Endothelial cell of umbilical vein (primary cell): ENCODE measurements at regions not wholly inside any gene's neighbourhood (a gene's known extent, or its start where the extent isn't known, plus 50 kb on each side); places are given as distances from the start of the nearest gene placed in this dataset.

Source experiments
- BruUV-seq: library from RNA; stranded (reverse); fragments of 400-500 nt; replicated peaks from 2 replicates; lab custom pipeline; 2021; lab: Mats Ljungman, UMichigan
- CTCF ChIA-PET: fragments of 300-600, 350-600 bp; sonication (Branson Sonifier 250); formaldehyde crosslinking; loops from one replicate; lab custom pipeline; 2021; ENCODE audit warnings: antibody characterized with exemption, inconsistent platforms; lab: Charles Lee
- POLR2A ChIA-PET: fragments of 300-600, 350-600 bp; sonication (Branson Sonifier 250); formaldehyde crosslinking; loops from one replicate; lab custom pipeline; 2021; ENCODE audit warnings: antibody characterized with exemption, inconsistent platforms; lab: Charles Lee
- DNase-seq: peaks from one replicate; pipeline ENCODE4 v3.0.0-alpha.2; 2011; ENCODE audit warnings: low read depth, low spot score
- FAIRE-seq: peaks from 2 replicates; lab custom pipeline; 2011; peaks lifted over from hg19 to GRCh38; lab: Jason Lieb, UNC
- H2AFZ ChIP-seq: 2 replicates; pipeline ENCODE4 v1.6.0; 2012; ENCODE audit warnings: low read depth, low read length, control low read depth, inconsistent platforms
- H3K27ac ChIP-seq: 2 replicates; pipeline ENCODE4 v1.5.1; 2011; ENCODE audit warnings: low read depth, mild to moderate bottlenecking, control low read depth, low read length, moderate library complexity; ENCODE audit not compliant: insufficient read depth
- H3K27me3 ChIP-seq, 2 experiments: 2 replicates each; pipeline versions ENCODE4 v1.6.0 to v1.6.1; 2011; ENCODE audit warnings: low read length in 2 of 2, mixed read lengths in 1 of 2; ENCODE audit not compliant: control insufficient read depth in 2 of 2, insufficient read depth in 2 of 2
- H3K36me3 ChIP-seq, 2 experiments: 2 replicates in 1 of 2; 3 replicates in 1 of 2; pipeline ENCODE4 v1.5.1; 2011; ENCODE audit warnings: low read length in 2 of 2, mild to moderate bottlenecking in 1 of 2, moderate library complexity in 1 of 2; ENCODE audit not compliant: control insufficient read depth in 2 of 2, insufficient read depth in 2 of 2; ENCODE audit errors: extremely low read depth in 1 of 2
- H3K4me1 ChIP-seq: 3 replicates; pipeline ENCODE4 v1.5.1; 2011; ENCODE audit warnings: mild to moderate bottlenecking, low read length; ENCODE audit not compliant: control insufficient read depth, insufficient read depth; ENCODE audit errors: extremely low read depth
- H3K4me2 ChIP-seq: 2 replicates; pipeline ENCODE4 v1.6.1; 2011; ENCODE audit warnings: low read length, control low read depth, mixed read lengths; ENCODE audit not compliant: insufficient read depth
- H3K4me3 ChIP-seq, 3 experiments: fragments of 200-600 bp in 1 of 3; sonication (generic), shearing (Covaris generic) in 1 of 3; replicated peaks in 1 of 3; 2 replicates each; pipeline ENCODE4 v1.5.1; 2011 to 2016; ENCODE audit warnings: control low read depth in 3 of 3, low read length in 3 of 3, mild to moderate bottlenecking in 2 of 3, inconsistent platforms in 1 of 3, low read depth in 1 of 3, moderate library complexity in 1 of 3; ENCODE audit not compliant: insufficient read depth in 1 of 3
- H3K79me2 ChIP-seq: 2 replicates; pipeline ENCODE4 v1.6.0; 2012; ENCODE audit warnings: low read length, inconsistent platforms; ENCODE audit not compliant: control insufficient read depth, insufficient read depth
- H3K9ac ChIP-seq: replicated peaks from 2 replicates; pipeline ENCODE3; 2011; ENCODE audit warnings: low read length, control low read depth; ENCODE audit not compliant: insufficient read depth; ENCODE audit errors: extremely low read depth
- H3K9me1 ChIP-seq: replicated peaks from 3 replicates; pipeline ENCODE4 v1.6.0; 2011; ENCODE audit warnings: mild to moderate bottlenecking, low read length; ENCODE audit not compliant: control insufficient read depth, insufficient read depth; ENCODE audit errors: extremely low read depth
- H3K9me3 ChIP-seq: replicated peaks from 2 replicates; pipeline ENCODE4 v1.5.1; 2012; ENCODE audit warnings: low read length, inconsistent platforms; ENCODE audit not compliant: control insufficient read depth, insufficient read depth
- H4K20me1 ChIP-seq: replicated peaks from 2 replicates; pipeline ENCODE3; 2011; ENCODE audit warnings: mild to moderate bottlenecking, low read length; ENCODE audit not compliant: control insufficient read depth, insufficient read depth; ENCODE audit errors: extremely low read depth
- EZH2 ChIP-seq: IDR thresholded peaks from 2 replicates; pipeline ENCODE4 v1.6.1; 2012; ENCODE audit warnings: borderline replicate concordance, low read depth, mild to moderate bottlenecking, moderate library complexity, low read length, inconsistent platforms; ENCODE audit not compliant: severe bottlenecking
- FOS ChIP-seq: IDR thresholded peaks from 2 replicates; pipeline ENCODE4 v1.6.1; 2011; ENCODE audit warnings: mild to moderate bottlenecking, low read length, moderate library complexity, borderline replicate concordance; ENCODE audit not compliant: insufficient read depth
- GATA2 ChIP-seq: IDR thresholded peaks from 2 replicates; pipeline ENCODE4 v1.7.0; 2011; ENCODE audit warnings: low read depth, mild to moderate bottlenecking, moderate library complexity, mixed read lengths, low read length; ENCODE audit not compliant: insufficient read length, insufficient read depth
- JUN ChIP-seq: IDR thresholded peaks from 2 replicates; pipeline ENCODE4 v1.6.1; 2011; ENCODE audit warnings: borderline replicate concordance, low read depth; ENCODE audit not compliant: insufficient read length, insufficient read depth
- MYC ChIP-seq: IDR thresholded peaks from one replicate; pipeline ENCODE4 v1.6.1; 2011; ENCODE audit warnings: mild to moderate bottlenecking, low read depth, low read length
- POLR2A ChIP-seq: IDR thresholded peaks from 2 replicates; pipeline ENCODE4 v1.6.1; 2012; ENCODE audit warnings: low read depth, mild to moderate bottlenecking, control low read depth, low read length
- POLR2AphosphoS5 ChIP-seq: IDR thresholded peaks from 2 replicates; pipeline ENCODE4 v1.6.1; 2012; ENCODE audit warnings: low read depth, mild to moderate bottlenecking, control low read depth, low read length, moderate library complexity; ENCODE audit not compliant: insufficient read depth
- dilution Hi-C: fragments of 300-500 bp; cut with MboI; formaldehyde crosslinking; loops from one replicate; pipeline ENCODE4 v1.15.0; 2019; ENCODE audit warnings: low sequenced_read_pairs; ENCODE audit not compliant: extremely low pct_ligation_motif_present
- intact Hi-C: fragments of 100-400 bp; cut with micrococcal nuclease; formaldehyde crosslinking; loops from one replicate; pipeline ENCODE4 v1.10.0; 2022
- TF ChIP-seq, protein P1 (sequence below): IDR thresholded peaks from 2 replicates; pipeline ENCODE4 v1.6.1; 2011; ENCODE audit not compliant: insufficient read depth, insufficient read length
- TF ChIP-seq, protein P2 (sequence below), 2 donors: IDR thresholded peaks; 1 replicate in 1 of 2; 2 replicates in 1 of 2; pipeline ENCODE4 v1.5.1; 2011; ENCODE audit warnings: low read length in 2 of 2, mild to moderate bottlenecking in 2 of 2, moderate library complexity in 2 of 2, control low read depth in 1 of 2, inconsistent platforms in 1 of 2, low read depth in 1 of 2; ENCODE audit not compliant: insufficient read depth in 1 of 2; ENCODE audit errors: extremely low read depth in 1 of 2

DNA sequence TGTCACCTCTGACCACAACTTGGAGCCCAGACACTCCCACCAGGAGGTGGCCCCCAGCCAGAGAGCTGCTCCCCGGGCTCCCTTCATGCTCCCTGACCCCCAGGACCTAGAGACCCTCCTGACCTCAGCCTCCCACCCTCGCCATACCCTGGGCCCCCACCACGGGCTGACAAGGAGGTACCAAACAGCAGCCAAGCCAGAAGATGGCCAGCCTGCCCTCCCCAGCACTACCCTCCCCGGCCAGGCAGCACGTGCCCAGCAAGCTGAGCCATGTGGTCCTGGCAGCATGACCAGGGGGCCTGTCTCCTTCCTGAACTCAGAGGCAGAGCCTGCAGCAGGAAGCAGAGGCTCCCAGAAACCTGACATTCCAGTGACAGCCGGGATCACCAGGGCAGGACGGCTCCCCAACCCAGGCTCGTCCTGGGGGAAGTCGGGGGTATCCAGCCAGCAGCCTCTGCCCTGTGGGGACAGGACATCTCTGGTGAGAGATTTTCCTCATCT, 69.4 kb upstream of the GPC1 start:
- FAIRE-seq (no peak), DNase-seq (no peak)
- intact Hi-C loops = no loop called here
- Histone ChIP-seq H3K27me3 (no peaks in the 10 kb centered on the region), H3K9me1 (no peaks in the 10 kb centered on the region), H2AFZ (no peak overlapping the region), H3K4me2 (no peak overlapping the region), H3K9me3 (no peaks in the 10 kb centered on the region), H3K79me2 (no peaks in the 10 kb centered on the region), H3K4me3 (no peak overlapping the region), H3K27ac (no peak overlapping the region), H3K9ac (no peak overlapping the region), H4K20me1 (no peaks in the 10 kb centered on the region), H3K36me3 (no peaks in the 10 kb centered on the region), H3K4me1 (no peaks in the 10 kb centered on the region)
- ChIA-PET POLR2A (no interaction called here), CTCF (no interaction called here)
- no TSS peak for BruUV-seq
- dilution Hi-C loops = no loop called here
- TF ChIP-seq EZH2 = no peak
- TF ChIP-seq, protein P1, sequence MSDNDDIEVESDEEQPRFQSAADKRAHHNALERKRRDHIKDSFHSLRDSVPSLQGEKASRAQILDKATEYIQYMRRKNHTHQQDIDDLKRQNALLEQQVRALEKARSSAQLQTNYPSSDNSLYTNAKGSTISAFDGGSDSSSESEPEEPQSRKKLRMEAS = no peak

DNA sequence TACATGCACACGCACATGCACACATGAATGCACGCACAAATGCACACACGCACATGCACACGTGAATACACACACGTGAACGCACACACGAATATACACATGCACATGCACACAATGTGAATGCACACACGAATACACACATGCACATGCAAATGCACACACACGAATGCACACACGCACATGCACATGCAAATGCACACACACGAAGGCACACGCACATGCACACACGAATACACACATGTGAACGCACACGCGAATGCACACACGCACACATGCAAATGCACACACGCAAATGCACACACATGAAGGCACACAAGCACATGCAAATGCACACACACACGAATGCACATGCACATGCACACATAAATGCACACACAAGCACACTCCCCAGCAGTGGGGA, 68.6 kb upstream of the GPC1 start:
- ChIA-PET CTCF (no interaction called here), POLR2A (no interaction called here)
- dilution Hi-C loops = no loop called here
- H3K4me2 ChIP-seq = no peak overlapping the region
- TF ChIP-seq, protein P1 = no peak
- TF ChIP-seq, protein P2, sequence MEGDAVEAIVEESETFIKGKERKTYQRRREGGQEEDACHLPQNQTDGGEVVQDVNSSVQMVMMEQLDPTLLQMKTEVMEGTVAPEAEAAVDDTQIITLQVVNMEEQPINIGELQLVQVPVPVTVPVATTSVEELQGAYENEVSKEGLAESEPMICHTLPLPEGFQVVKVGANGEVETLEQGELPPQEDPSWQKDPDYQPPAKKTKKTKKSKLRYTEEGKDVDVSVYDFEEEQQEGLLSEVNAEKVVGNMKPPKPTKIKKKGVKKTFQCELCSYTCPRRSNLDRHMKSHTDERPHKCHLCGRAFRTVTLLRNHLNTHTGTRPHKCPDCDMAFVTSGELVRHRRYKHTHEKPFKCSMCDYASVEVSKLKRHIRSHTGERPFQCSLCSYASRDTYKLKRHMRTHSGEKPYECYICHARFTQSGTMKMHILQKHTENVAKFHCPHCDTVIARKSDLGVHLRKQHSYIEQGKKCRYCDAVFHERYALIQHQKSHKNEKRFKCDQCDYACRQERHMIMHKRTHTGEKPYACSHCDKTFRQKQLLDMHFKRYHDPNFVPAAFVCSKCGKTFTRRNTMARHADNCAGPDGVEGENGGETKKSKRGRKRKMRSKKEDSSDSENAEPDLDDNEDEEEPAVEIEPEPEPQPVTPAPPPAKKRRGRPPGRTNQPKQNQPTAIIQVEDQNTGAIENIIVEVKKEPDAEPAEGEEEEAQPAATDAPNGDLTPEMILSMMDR (IDR thresholded peaks at IDR 0.05; ENCODE audit: extremely low read depth in 1 of 2, insufficient read depth in 1 of 2, low read depth in 1 of 2, low read length in 2 of 2) = no peak
- TF ChIP-seq FOS (no peak), EZH2 (no peak), POLR2A (no peak), POLR2AphosphoS5 (no peak), GATA2 (no peak), MYC (no peak), JUN (no peak)
- H2AFZ ChIP-seq = no peak overlapping the region
- no peaks in the 10 kb centered on the region for H3K27me3 ChIP-seq
- H3K4me3 ChIP-seq = no peak overlapping the region
- FAIRE-seq (no peak), DNase-seq (no peak)
- H4K20me1 ChIP-seq = no peaks in the 10 kb centered on the region
- no peak overlapping the region for H3K27ac ChIP-seq
- no peaks in the 10 kb centered on the region for H3K36me3 ChIP-seq
- H3K79me2 ChIP-seq = no peaks in the 10 kb centered on the region
- H3K9ac ChIP-seq = no peak overlapping the region
- H3K4me1 ChIP-seq = no peaks in the 10 kb centered on the region
- no peaks in the 10 kb centered on the region for H3K9me3 ChIP-seq
- H3K9me1 ChIP-seq = no peaks in the 10 kb centered on the region
- BruUV-seq = no TSS peak
- intact Hi-C loops = no loop called here
